HepG2 (cell line): ENCODE measurements at regions not wholly inside any gene's neighbourhood (a gene's known extent, or its start where the extent isn't known, plus 50 kb on each side); places are given as distances from the start of the nearest gene placed in this dataset.

Experiments
- ATAC-seq: fragments of 200-7000 bp; cut with Tn5 transposase; 3 replicates; pipeline ENCODE4 v1.9.1; 2020; ENCODE audit warnings: mild to moderate bottlenecking, moderate library complexity
- BruUV-seq: library from RNA; stranded (reverse); fragments of 400-500 nt; replicated peaks from 2 replicates; lab custom pipeline; 2021; lab: Mats Ljungman, UMichigan
- CTCF ChIA-PET: fragments of 300-600 bp; formaldehyde crosslinking; extraction: SDS; loops from one replicate; lab custom pipeline; 2021; ENCODE audit warnings: low total read pairs, inconsistent platforms, low intra/inter-chr PET ratio; lab: Yijun Ruan, JAX
- POLR2A ChIA-PET: fragments of 350-600 bp; sonication (Branson Sonifier 250); formaldehyde crosslinking; loops from one replicate; lab custom pipeline; 2020; ENCODE audit warnings: antibody characterized with exemption, inconsistent platforms; lab: Yijun Ruan, JAX
- DNase-seq: peaks from one replicate; pipeline ENCODE4 v3.0.0-alpha.2; 2015; ENCODE audit warnings: low spot score
- FAIRE-seq: peaks from 3 replicates; lab custom pipeline; 2011; peaks lifted over from hg19 to GRCh38; lab: Jason Lieb, UNC
- H2AFZ ChIP-seq: one replicate; pipeline ENCODE4 v1.6.1; 2011; ENCODE audit warnings: low read length, inconsistent platforms
- H3K27ac ChIP-seq: fragments of 300-600 bp; 3 replicates; pipeline ENCODE4 v1.8.0; 2011; ENCODE audit warnings: mixed run types, mild to moderate bottlenecking, mixed read lengths, low read length, inconsistent platforms; ENCODE audit not compliant: insufficient read depth; ENCODE audit errors: extremely low read length
- H3K27me3 ChIP-seq, 2 experiments: fragments of 200-600 bp in 1 of 2; 2 replicates in 1 of 2; 3 replicates in 1 of 2; pipeline versions ENCODE4 v1.6.0 to v1.8.0; 2011; ENCODE audit warnings: low read length in 2 of 2, mild to moderate bottlenecking in 2 of 2, moderate library complexity in 2 of 2, inconsistent platforms in 1 of 2; ENCODE audit not compliant: insufficient read depth in 2 of 2, control insufficient read depth in 1 of 2
- H3K36me3 ChIP-seq, 2 experiments: fragments of 200-600 bp in 1 of 2; replicated peaks in 1 of 2; 2 replicates in 1 of 2; 3 replicates in 1 of 2; pipeline versions ENCODE4 v1.5.1 to v1.8.0; 2011; ENCODE audit warnings: low read length in 2 of 2, inconsistent platforms in 1 of 2; ENCODE audit not compliant: insufficient read depth in 2 of 2, control insufficient read depth in 1 of 2
- H3K4me1 ChIP-seq: 2 replicates; pipeline ENCODE4 v1.5.1; 2012; ENCODE audit warnings: low read length, inconsistent platforms; ENCODE audit not compliant: insufficient read depth
- H3K4me2 ChIP-seq: 2 replicates; pipeline ENCODE4 v1.6.0; 2011; ENCODE audit warnings: low read depth, low read length, inconsistent platforms
- H3K4me3 ChIP-seq, 3 experiments: fragments of 200-600 bp in 1 of 3; sonication (generic), shearing (Covaris generic) in 1 of 3; replicated peaks in 1 of 3; 2 replicates each; pipeline ENCODE4 v1.5.1; 2011 to 2016; ENCODE audit warnings: low read length in 3 of 3, inconsistent platforms in 2 of 3, low read depth in 2 of 3, mild to moderate bottlenecking in 2 of 3, control low read depth in 1 of 3, mixed read lengths in 1 of 3; ENCODE audit not compliant: insufficient read depth in 1 of 3
- H3K79me2 ChIP-seq: one replicate; pipeline ENCODE4 v1.6.1; 2011; ENCODE audit warnings: low read length, inconsistent platforms; ENCODE audit not compliant: insufficient read depth
- H3K9ac ChIP-seq: 2 replicates; pipeline ENCODE4 v1.6.0; 2011; ENCODE audit warnings: mild to moderate bottlenecking, low read depth, low read length, inconsistent platforms; ENCODE audit not compliant: insufficient read depth
- H3K9me3 ChIP-seq: 2 replicates; pipeline ENCODE4 v1.5.1; 2012; ENCODE audit warnings: mild to moderate bottlenecking, low read length
- H4K20me1 ChIP-seq: 2 replicates; pipeline ENCODE4 v1.6.0; 2011; ENCODE audit warnings: inconsistent platforms, mild to moderate bottlenecking, low read length, moderate library complexity; ENCODE audit not compliant: insufficient read depth
- CBX2 ChIP-seq, 2 experiments: fragments of 200-600 bp in 1 of 2; sonication (generic); formaldehyde crosslinking in 1 of 2; IDR thresholded peaks; 2 replicates each; pipeline versions ENCODE4 v1.7.0 to v1.8.1; 2018 to 2022; ENCODE audit warnings: low read depth in 2 of 2, low read length in 1 of 2, mild to moderate bottlenecking in 1 of 2, missing genetic modification reagents in 1 of 2
- HCFC1 ChIP-seq: fragments of 150-350 bp; IDR thresholded peaks from 2 replicates; pipeline ENCODE4 v1.6.1; 2014; ENCODE audit warnings: low read depth, low read length
- YY1 ChIP-seq: IDR thresholded peaks from 2 replicates; pipeline ENCODE4 v1.6.1; 2011; ENCODE audit warnings: low read length, low read depth, moderate library complexity, mild to moderate bottlenecking; ENCODE audit not compliant: insufficient read depth, insufficient replicate concordance
- ZNF792 ChIP-seq: IDR thresholded peaks from 2 replicates; pipeline ENCODE4 v1.6.1; 2016
- ZNF800 ChIP-seq: sonication (generic); formaldehyde crosslinking; IDR thresholded peaks from 2 replicates; pipeline ENCODE4 v1.4.0; 2020; ENCODE audit warnings: missing genetic modification reagents
- WGBS: methylation state at CpG from one replicate; pipeline ENCODE4 v1.1.6; 2017; ENCODE audit warnings: low lambda C conversion rate; 5-methylcytosine and 5-hydroxymethylcytosine counted together
- in situ Hi-C: cut with HindIII; loops from 2 replicates; pipeline ENCODE4 v1.10.0; 2017; ENCODE audit warnings: low pct_unique_long_range_greater_than_20kb; ENCODE audit not compliant: extremely low pct_ligation_motif_present
- intact Hi-C: fragments of 100-400 bp; cut with micrococcal nuclease; formaldehyde crosslinking; loops from one replicate; pipeline ENCODE4 v1.10.0; 2022; ENCODE audit not compliant: unreplicated experiment
- TF ChIP-seq, protein P1 (sequence below): sonication (generic); formaldehyde crosslinking; IDR thresholded peaks from 2 replicates; pipeline ENCODE4 v1.4.0; 2020; ENCODE audit warnings: missing genetic modification reagents
- TF ChIP-seq, protein P2 (sequence below): sonication (generic); formaldehyde crosslinking; IDR thresholded peaks from 2 replicates; pipeline ENCODE4 v1.4.0; 2020; ENCODE audit warnings: missing genetic modification reagents; ENCODE audit errors: not compliant biosample characterization

GRCh38 chr18:57928466-57928865, 115.6 kb upstream of the NEDD4L start:
- BruUV-seq, result no TSS peak
- Histone ChIP-seq H3K79me2 (no peaks in the 10 kb centered on the region), H3K36me3 (no peaks in the 10 kb centered on the region), H3K4me2 (no peak overlapping the region), H3K9ac (no peak overlapping the region), H3K9me3 (no peaks in the 10 kb centered on the region)
- no peak for FAIRE-seq
- intact Hi-C loops, result no loop called here
- whole genome bisulfite sequencing, result 20% methylated on average over 5 of the region's 5 CpGs
- CTCF ChIA-PET, result no interaction called here
- TF ChIP-seq YY1 (no peak), HCFC1 (no peak), CBX2 (IDR thresholded peaks at IDR 0.05; ENCODE audit: low read depth, low read length) (no peak), CBX2 (CRISPR knock-in tag; IDR thresholded peaks at IDR 0.05; ENCODE audit: low read depth) (no peak), ZNF792 (CRISPR knock-in tag) (no peak), ZNF800 (CRISPR knock-in tag) (no peak)
- TF ChIP-seq, protein P1, sequence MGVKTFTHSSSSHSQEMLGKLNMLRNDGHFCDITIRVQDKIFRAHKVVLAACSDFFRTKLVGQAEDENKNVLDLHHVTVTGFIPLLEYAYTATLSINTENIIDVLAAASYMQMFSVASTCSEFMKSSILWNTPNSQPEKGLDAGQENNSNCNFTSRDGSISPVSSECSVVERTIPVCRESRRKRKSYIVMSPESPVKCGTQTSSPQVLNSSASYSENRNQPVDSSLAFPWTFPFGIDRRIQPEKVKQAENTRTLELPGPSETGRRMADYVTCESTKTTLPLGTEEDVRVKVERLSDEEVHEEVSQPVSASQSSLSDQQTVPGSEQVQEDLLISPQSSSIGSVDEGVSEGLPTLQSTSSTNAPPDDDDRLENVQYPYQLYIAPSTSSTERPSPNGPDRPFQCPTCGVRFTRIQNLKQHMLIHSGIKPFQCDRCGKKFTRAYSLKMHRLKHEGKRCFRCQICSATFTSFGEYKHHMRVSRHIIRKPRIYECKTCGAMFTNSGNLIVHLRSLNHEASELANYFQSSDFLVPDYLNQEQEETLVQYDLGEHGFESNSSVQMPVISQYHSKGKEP, result no peak
- TF ChIP-seq, protein P2, sequence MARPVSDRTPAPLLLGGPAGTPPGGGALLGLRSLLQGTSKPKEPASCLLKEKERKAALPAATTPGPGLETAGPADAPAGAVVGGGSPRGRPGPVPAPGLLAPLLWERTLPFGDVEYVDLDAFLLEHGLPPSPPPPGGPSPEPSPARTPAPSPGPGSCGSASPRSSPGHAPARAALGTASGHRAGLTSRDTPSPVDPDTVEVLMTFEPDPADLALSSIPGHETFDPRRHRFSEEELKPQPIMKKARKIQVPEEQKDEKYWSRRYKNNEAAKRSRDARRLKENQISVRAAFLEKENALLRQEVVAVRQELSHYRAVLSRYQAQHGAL, result no peak
- TF ChIP-seq, all 625 proteins: peak for 0
- H3K4me1 ChIP-seq, result peaks cover 42% of the 10 kb centered on the region
- POLR2A ChIA-PET, result no interaction called here
- no peak for ATAC-seq
- no peak overlapping the region for H3K27ac ChIP-seq
- H3K27me3 ChIP-seq, result no peaks in the 10 kb centered on the region; a peak in 1 of 5 replicates
- no peaks in the 10 kb centered on the region for H4K20me1 ChIP-seq
- H2AFZ ChIP-seq, result no peak overlapping the region
- no peak for DNase-seq
- in situ Hi-C loops, result no loop called here
- no peak overlapping the region for H3K4me3 ChIP-seq
